Kidney (tissue), 13 donors: ENCODE measurements at regions not wholly inside any gene's neighbourhood (a gene's known extent, or its start where the extent isn't known, plus 50 kb on each side); places are given as distances from the start of the nearest gene placed in this dataset.
"Not testable (repeated sequence)": the region's sequence is repeated elsewhere in the genome, so short reads cannot be mapped to it uniquely, and the experiment has no call there.

Source experiments
- DNase-seq, 5 donors: peaks; one replicate each; pipeline ENCODE4 v3.0.0-alpha.2; 2013 to 2020
- FAIRE-seq: peaks from 2 replicates; lab custom pipeline; 2012; peaks lifted over from hg19 to GRCh38; lab: Jason Lieb, UNC
- H3K27ac ChIP-seq, 2 donors: one replicate each; pipeline ENCODE4 v1.7.0; 2013; ENCODE audit warnings: low read depth in 2 of 2, low read length in 2 of 2, inconsistent platforms in 1 of 2
- H3K27me3 ChIP-seq: one replicate; pipeline ENCODE4 v1.7.1; 2013; ENCODE audit warnings: low read length, inconsistent platforms; ENCODE audit not compliant: control insufficient read depth, insufficient read depth
- H3K36me3 ChIP-seq, 3 donors: one replicate each; pipeline versions ENCODE4 v1.7.0 to v1.7.1; 2013; ENCODE audit warnings: low read length in 3 of 3, control low read depth in 1 of 3, inconsistent platforms in 1 of 3; ENCODE audit not compliant: insufficient read depth in 3 of 3, control insufficient read depth in 2 of 3
- H3K4me1 ChIP-seq, 3 donors: one replicate each; pipeline versions ENCODE4 v1.7.0 to v1.7.1; 2013; ENCODE audit warnings: low read length in 3 of 3, inconsistent platforms in 1 of 3, low read depth in 1 of 3; ENCODE audit not compliant: control insufficient read depth in 2 of 3, insufficient read depth in 2 of 3
- H3K4me3 ChIP-seq, 3 donors: one replicate each; pipeline versions ENCODE4 v1.7.0 to v1.8.1; 2013; ENCODE audit warnings: low read length in 3 of 3, control low read depth in 1 of 3, inconsistent platforms in 1 of 3
- H3K9ac ChIP-seq, 3 donors: one replicate each; pipeline versions ENCODE4 v1.7.0 to v1.7.1; 2013; ENCODE audit warnings: low read length in 3 of 3, control low read depth in 1 of 3, inconsistent platforms in 1 of 3
- H3K9me3 ChIP-seq, 3 donors: one replicate each; pipeline versions ENCODE4 v1.7.0 to v1.7.1; 2013; ENCODE audit warnings: low read length in 3 of 3, control low read depth in 1 of 3, inconsistent platforms in 1 of 3; ENCODE audit not compliant: control insufficient read depth in 2 of 3, insufficient read depth in 1 of 3
- CTCF ChIP-seq: IDR thresholded peaks from 3 replicates; pipeline ENCODE4 v1.5.1; 2012; ENCODE audit warnings: mild to moderate bottlenecking, moderate library complexity, borderline replicate concordance; ENCODE audit not compliant: insufficient read depth; ENCODE audit errors: extremely low read depth
- intact Hi-C: fragments of 100-400 bp; cut with DNase I; formaldehyde crosslinking; loops from one replicate; pipeline ENCODE4 v1.11.1; 2022
- donor health status: control.
- donor health status: control.
- donor health status: control.
- donor health status: control.
- donor health status: control.
- donor health status: DM: yes; HTN: yes; CAD: no.
- donor health status: Normal renal cell carcinoma (clear cell type).

DNA sequence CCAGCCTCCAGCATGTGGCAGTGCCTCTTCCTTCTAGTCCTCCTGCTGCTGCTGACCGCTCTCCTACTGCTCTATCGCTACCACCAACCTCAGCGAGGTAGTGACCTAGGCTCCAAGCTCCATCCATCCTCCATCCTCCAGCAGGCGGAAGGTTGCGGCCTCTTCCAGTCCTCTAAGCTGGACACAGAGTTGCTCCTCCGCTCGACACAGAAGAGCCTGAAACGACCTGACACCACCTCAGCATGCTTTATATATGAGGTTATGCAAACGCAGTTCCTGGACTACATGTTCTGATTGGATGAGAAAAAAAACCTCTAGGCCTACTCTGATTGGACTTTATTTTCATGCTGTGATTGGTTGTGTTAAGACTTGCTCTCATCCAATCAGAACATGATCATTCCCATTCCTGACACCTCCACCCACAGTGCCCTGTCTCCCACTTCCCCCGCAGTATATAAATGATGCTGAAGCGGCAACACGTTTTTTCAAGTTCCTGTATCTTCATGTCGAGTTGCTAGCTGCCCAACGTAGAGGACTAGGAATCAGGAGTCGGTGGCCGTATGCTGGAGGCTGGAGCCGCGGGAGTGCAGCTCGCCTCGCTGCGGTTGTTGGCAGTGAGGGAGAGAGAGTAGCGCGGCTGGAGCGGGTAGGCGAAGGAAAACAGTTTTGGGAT is 398.1 kb downstream of the KCNJ18 start:
- Histone ChIP-seq H3K4me3 (no peak overlapping the region), H3K27ac (no peak overlapping the region), H3K27me3 (no peaks in the 10 kb centered on the region), H3K9ac (no peak overlapping the region), H3K9me3 (no peaks in the 10 kb centered on the region), H3K4me1 (no peaks in the 10 kb centered on the region), H3K36me3 (no peaks in the 10 kb centered on the region)
- FAIRE-seq (no peak), DNase-seq (no peak)
- intact Hi-C loops = no loop called here
- TF ChIP-seq CTCF = no peak

DNA sequence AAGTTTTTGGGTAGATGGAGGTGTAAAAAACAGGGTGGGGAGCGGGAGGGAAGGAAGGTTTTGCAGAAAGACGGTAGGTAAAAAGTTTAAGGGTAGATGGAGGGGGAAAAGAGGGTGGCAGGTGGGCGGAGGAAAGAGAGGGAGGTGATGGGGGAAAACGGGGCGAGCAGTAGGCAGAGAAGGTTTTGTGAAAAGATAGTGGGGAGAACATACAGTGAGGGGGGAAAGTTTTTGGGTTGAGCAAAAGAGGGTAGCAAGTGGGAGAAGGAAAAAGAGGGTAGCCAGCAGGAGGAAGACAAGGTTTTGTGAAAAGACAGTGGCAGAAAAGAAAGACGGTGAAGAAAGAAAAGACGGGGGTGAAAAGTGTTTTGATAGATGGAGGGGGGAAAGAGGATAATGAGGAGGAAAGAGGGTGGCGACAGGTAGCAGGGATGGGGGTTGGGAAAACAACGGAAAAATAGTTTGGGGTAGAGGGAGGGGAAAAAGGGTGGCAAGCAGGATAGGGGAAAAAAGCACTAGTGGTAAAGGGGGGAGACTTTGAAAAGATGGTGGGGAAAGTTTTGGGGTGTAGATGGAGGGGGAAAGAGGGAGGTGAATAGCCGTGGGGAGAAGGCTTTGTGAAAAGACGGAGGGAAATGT is 398.8 kb downstream of the KCNJ18 start:
- FAIRE-seq, H3K9me3 ChIP-seq, H3K27me3 ChIP-seq, H3K36me3 ChIP-seq, H3K9ac ChIP-seq, intact Hi-C loops, H3K4me3 ChIP-seq, H3K27ac ChIP-seq, DNase-seq, H3K4me1 ChIP-seq: not testable (repeated sequence)

DNA sequence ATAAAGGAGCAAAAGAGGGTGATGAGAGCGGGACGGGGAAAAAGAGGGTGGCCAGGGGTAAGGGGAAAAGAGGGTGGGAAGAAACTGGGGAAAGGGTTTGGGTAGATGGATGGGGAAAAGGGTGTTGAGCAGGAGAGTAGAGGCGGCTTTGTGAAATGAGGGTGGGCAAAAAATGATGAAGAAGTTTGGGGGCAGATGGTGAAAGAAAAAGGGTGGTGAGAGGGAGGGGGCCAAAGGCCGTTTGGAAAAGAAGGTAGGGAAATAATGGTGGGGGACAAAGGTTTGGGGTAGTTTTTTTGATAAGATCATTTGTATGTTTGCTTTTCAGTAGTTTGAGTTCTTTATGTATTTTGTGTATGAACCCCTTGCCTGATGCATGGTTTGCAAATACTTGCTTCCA is 399.5 kb downstream of the KCNJ18 start:
- intact Hi-C loops, H3K4me1 ChIP-seq, H3K9ac ChIP-seq, H3K36me3 ChIP-seq, H3K4me3 ChIP-seq, H3K9me3 ChIP-seq, DNase-seq, H3K27me3 ChIP-seq, H3K27ac ChIP-seq, FAIRE-seq: not testable (repeated sequence)

GRCh38 chr17:22095414-22095813 is 403.1 kb downstream of the KCNJ18 start:
- intact Hi-C loops, FAIRE-seq, H3K9me3 ChIP-seq: not testable (repeated sequence)

DNA sequence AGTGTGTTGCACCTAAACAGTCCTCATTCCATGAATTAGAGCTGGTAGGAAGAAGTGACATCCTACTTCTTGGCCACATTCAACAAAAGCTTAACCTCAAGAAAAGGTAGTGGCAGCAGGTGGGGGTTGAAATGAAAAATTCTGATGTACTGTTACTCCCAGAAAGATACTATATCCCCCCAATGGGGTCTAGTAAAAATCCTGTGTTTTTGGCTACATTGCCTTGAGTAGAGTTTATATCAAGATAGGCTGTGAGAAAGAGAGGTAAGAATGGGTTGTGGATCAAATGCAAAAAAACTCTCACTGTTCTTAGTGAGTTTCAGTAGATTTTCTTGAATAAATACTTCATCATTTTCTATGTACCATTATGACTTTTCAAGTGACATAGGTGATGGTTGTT is 407.3 kb downstream of the KCNJ18 start:
- H3K27ac ChIP-seq, H3K27me3 ChIP-seq, DNase-seq, H3K4me3 ChIP-seq, H3K9me3 ChIP-seq, H3K9ac ChIP-seq, H3K36me3 ChIP-seq, FAIRE-seq, H3K4me1 ChIP-seq, intact Hi-C loops: not testable (repeated sequence)

More at GRCh38 chr17:22095414-22095813, 403.1 kb downstream of the KCNJ18 start:
- not testable (repeated sequence) for H3K9ac ChIP-seq, H3K27me3 ChIP-seq, H3K4me1 ChIP-seq, H3K27ac ChIP-seq, DNase-seq, H3K36me3 ChIP-seq, H3K4me3 ChIP-seq
